ENCODE measurements at regions not wholly inside any gene's neighbourhood (a gene's known extent, or its start where the extent isn't known, plus 50 kb on each side); places are given as distances from the start of the nearest gene placed in this dataset.

DNA sequence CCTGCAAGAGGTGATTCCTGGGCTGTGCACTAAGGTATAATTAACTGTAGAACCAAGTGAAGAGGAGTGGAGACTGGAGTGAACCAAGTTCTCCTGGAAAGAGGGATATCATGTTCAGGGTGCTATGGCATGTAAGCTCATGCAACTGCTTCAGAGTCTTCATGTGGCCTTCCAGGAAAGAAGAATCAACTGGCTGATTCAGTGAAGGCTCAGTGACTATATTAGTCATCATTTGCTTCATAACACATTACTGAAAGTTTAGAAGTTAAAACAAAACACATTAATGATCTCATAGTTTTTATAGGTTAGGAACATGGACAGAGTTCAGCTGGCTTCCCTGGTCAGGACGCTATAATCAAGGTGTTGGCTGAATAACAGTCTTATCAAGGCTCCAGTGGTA, 1200.8 kb upstream of the GYPC start:
- DNase-seq (no peak), ATAC-seq (no peak)
- no peak overlapping the region for H3K4me3 ChIP-seq
- TF ChIP-seq, protein P1, sequence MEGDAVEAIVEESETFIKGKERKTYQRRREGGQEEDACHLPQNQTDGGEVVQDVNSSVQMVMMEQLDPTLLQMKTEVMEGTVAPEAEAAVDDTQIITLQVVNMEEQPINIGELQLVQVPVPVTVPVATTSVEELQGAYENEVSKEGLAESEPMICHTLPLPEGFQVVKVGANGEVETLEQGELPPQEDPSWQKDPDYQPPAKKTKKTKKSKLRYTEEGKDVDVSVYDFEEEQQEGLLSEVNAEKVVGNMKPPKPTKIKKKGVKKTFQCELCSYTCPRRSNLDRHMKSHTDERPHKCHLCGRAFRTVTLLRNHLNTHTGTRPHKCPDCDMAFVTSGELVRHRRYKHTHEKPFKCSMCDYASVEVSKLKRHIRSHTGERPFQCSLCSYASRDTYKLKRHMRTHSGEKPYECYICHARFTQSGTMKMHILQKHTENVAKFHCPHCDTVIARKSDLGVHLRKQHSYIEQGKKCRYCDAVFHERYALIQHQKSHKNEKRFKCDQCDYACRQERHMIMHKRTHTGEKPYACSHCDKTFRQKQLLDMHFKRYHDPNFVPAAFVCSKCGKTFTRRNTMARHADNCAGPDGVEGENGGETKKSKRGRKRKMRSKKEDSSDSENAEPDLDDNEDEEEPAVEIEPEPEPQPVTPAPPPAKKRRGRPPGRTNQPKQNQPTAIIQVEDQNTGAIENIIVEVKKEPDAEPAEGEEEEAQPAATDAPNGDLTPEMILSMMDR (IDR thresholded peaks at IDR 0.05) = no peak
- H3K27ac ChIP-seq = no peak overlapping the region
- intact Hi-C loops (cut with DNase I) = no loop called here
- H3K36me3 ChIP-seq = no peaks in the 10 kb centered on the region
- H3K27me3 ChIP-seq (ENCODE audit: low read depth) = no peaks in the 10 kb centered on the region
- H3K4me1 ChIP-seq = no peaks in the 10 kb centered on the region
- H3K9me3 ChIP-seq = no peaks in the 10 kb centered on the region

DNA sequence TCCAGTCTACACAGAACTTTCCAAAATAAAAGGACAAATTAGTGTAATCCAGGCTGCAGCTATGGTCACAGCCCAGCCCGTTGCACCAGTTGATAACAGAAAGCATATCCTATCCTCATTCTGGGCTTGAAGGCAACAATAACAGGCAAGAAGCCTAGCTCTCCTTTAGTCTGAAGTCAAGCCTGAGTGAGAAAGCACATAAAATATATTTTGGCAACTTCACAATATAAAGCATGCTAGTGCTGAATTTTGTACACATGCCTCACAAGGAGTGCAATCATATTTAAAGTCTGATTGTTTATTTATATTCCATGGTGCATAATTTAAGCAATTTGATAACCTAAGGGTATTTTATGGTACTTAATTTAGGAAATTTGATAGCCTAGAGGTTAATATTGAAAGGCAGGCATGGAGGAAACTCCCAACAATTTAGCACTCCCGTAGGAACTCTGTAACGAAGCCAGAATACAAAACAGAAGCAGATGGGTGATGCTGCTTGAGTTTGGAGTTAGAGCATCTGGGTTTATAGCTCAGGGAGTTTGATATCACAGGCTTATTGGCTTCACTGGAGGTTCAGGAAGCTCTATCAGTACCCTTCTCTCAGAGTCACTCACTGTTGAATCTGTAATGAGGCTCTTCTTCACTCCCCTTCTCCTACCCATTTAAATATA, 1199.1 kb upstream of the GYPC start:
- no peaks in the 10 kb centered on the region for H3K27me3 ChIP-seq (ENCODE audit: low read depth)
- no peak overlapping the region for H3K4me3 ChIP-seq
- ATAC-seq (no peak), DNase-seq (no peak)
- H3K9me3 ChIP-seq = no peaks in the 10 kb centered on the region
- intact Hi-C loops (cut with DNase I) = no loop called here
- H3K4me1 ChIP-seq = no peaks in the 10 kb centered on the region
- TF ChIP-seq, protein P1 (IDR thresholded peaks at IDR 0.05) = no peak
- no peak overlapping the region for H3K27ac ChIP-seq
- no peaks in the 10 kb centered on the region for H3K36me3 ChIP-seq

- TF ChIP-seq, protein P1 (IDR thresholded peaks at IDR 0.05) = no peak
- no peak overlapping the region for H3K4me3 ChIP-seq
- ATAC-seq (peak in 1 of 2 donors; percentile 23), DNase-seq (no peak)
- H3K27ac ChIP-seq = no peak overlapping the region
- no peaks in the 10 kb centered on the region for H3K4me1 ChIP-seq
- no peaks in the 10 kb centered on the region for H3K27me3 ChIP-seq (ENCODE audit: low read depth)
- intact Hi-C loops (cut with DNase I) = no loop called here
- no peaks in the 10 kb centered on the region for H3K9me3 ChIP-seq
- H3K36me3 ChIP-seq = no peaks in the 10 kb centered on the region
These were observed 1184.0 kb upstream of the GYPC start for GRCh38 chr2:125471963-125472362.

DNA sequence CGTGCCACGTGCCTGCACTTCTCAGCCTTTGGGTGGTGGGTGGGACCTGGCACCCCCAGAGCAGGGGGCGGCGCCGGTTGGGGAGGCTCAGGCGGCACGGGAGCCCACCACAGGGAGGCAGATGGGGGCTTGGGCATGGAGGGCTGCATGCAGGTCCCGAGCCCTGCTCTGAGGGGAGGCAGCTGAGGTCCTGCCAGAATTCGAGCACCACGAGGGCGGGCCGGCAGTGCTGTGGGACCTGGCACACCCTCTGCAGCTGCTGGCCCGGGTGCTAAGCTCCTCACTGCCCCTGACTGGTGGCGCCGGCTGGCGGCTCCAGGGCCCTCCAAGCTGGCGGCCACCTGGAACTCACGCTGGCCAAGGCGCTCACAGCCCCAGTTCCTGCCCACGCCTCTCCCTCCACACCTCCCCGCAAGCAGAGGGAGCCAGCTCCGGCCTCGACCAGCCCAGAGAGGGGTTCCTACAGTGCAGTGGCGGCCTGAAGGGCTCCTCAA, 1176.8 kb upstream of the GYPC start:
- ATAC-seq (peak in 1 of 2 donors; percentile 37), DNase-seq (no peak)
- intact Hi-C loops (cut with DNase I) = no loop called here

GRCh38 chr2:125490308-125490707, 1165.7 kb upstream of the GYPC start:
- Histone ChIP-seq H3K27me3 (ENCODE audit: low read depth) (no peaks in the 10 kb centered on the region), H3K4me1 (no peaks in the 10 kb centered on the region), H3K4me3 (no peak overlapping the region), H3K9me3 (no peaks in the 10 kb centered on the region), H3K36me3 (no peaks in the 10 kb centered on the region), H3K27ac (no peak overlapping the region)
- DNase-seq (no peak), ATAC-seq (no peak)
- TF ChIP-seq, protein P1 (IDR thresholded peaks at IDR 0.05) = no peak
- intact Hi-C loops (cut with DNase I) = no loop called here

More for the DNA sequence above, 1176.8 kb upstream of the GYPC start:
- H3K27me3 ChIP-seq (ENCODE audit: low read depth) = no peaks in the 10 kb centered on the region
- no peaks in the 10 kb centered on the region for H3K9me3 ChIP-seq
- TF ChIP-seq, protein P1 (IDR thresholded peaks at IDR 0.05) = no peak
- no peaks in the 10 kb centered on the region for H3K36me3 ChIP-seq
- H3K4me3 ChIP-seq = no peak overlapping the region
- H3K4me1 ChIP-seq = no peaks in the 10 kb centered on the region
- no peak overlapping the region for H3K27ac ChIP-seq
